Iris pigment epithelial cell (primary cell): ENCODE measurements at regions not wholly inside any gene's neighbourhood (a gene's known extent, or its start where the extent isn't known, plus 50 kb on each side); places are given as distances from the start of the nearest gene placed in this dataset.
"Not testable (repeated sequence)": the region's sequence is repeated elsewhere in the genome, so short reads cannot be mapped to it uniquely, and the experiment has no call there.

Experiments
- DNase-seq: peaks from one replicate; pipeline ENCODE4 v3.0.0-alpha.2; 2011; ENCODE audit warnings: low read depth

DNA sequence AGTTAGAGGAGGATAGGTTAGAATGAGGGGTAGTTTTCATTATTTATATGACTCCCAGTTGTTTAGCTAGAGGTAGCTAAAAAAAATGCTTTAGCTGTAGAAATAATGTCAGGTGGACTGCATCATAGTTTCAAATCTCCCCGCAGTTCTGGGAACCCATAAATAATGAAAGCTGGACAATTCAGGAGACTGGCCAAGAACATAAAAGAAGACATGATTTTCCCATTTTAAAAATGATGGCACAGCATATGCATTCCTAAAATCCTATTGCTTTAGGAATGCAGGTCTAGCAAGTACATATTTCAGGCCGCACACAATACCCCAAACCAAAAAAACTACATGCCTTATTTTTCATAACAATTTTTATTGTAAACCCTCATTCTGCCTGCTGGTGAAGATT, 143.3 kb downstream of the CTH start:
- DNase-seq, result no peak

GRCh38 chr1:70556541-70556940, 145.5 kb downstream of the CTH start:
- no peak for DNase-seq

DNA sequence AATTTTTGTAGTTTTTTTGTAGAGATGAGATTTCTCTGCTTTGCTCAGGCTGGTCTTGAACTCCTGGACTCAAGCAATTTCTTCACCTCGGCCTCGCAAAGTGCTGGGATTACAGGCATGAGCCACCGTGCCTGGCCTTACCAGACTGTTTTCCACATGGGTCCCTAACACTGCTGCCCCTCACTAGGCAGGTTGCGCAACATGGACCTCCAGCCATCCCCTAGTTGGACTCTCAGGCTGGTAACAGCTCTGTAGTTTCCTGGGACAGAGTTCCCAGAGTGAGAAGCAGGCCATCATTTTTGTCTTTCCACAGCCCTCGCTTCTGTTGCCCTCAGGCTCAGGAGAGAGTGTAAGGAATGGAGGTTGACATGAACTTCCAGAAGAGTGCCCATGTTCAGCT, 156.1 kb downstream of the CTH start:
- DNase-seq, result no peak

GRCh38 chr1:70571191-70571590, 160.1 kb downstream of the CTH start:
- no peak for DNase-seq

- no peak for DNase-seq
These were observed 162.3 kb downstream of the CTH start for GRCh38 chr1:70573317-70573843.

- no peak for DNase-seq
These were observed 170.6 kb downstream of the CTH start for GRCh38 chr1:70581661-70582060.

- no peak for DNase-seq
These were observed 172.5 kb downstream of the CTH start for GRCh38 chr1:70583522-70583921.

GRCh38 chr1:70586046-70586445, 175.0 kb downstream of the CTH start:
- DNase-seq, result no peak

- DNase-seq, result no peak
These were observed 176.9 kb downstream of the CTH start for GRCh38 chr1:70587872-70588366.

GRCh38 chr1:70593551-70593950, 182.5 kb downstream of the CTH start:
- DNase-seq, result not testable (repeated sequence)

GRCh38 chr1:70608815-70609214, 197.7 kb downstream of the CTH start:
- no peak for DNase-seq

DNA sequence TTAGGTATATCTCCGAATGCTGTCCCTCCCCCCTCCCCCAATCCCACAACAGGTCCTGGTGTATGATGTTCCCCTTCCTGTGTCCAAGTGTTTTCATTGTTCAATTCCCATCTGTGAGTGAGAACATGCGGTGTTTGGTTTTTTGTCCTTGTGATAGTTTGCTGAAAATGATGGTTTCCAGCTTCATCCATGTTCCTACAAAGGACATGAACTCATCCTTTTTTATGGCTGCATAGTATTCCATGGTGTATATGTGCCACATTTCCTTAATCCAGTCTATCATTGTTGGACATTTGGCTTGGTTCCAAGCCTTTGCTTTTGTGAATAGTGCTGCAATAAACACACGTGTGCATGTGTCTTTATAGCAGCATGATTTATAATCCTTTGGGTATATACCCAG, 199.1 kb downstream of the CTH start:
- DNase-seq, result not testable (repeated sequence)

DNA sequence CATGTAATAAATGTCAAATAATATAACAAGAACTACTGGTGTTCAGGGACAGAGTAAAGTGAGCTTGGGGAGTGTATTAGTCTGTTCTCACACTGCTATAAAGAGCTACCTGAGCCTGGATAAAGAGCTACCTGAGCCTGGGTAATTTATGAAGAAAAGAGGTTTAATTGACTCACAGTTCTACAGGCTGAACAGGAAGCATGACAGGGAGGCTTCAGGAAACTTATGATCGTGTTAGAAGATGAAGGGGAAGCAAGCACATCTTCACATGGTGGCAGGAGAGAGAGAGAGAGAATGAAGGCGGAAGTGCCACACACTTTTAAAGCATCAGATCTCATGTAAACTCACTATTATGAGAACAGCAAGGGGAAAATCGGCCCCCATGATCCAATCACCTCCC, 205.9 kb downstream of the CTH start:
- no peak for DNase-seq

GRCh38 chr1:70617728-70618127, 206.7 kb downstream of the CTH start:
- DNase-seq, result no peak

GRCh38 chr1:70627910-70628309, 216.8 kb downstream of the CTH start:
- DNase-seq, result no peak

- DNase-seq, result no peak
These were observed 217.9 kb downstream of the CTH start for GRCh38 chr1:70628973-70629372.

GRCh38 chr1:70633004-70633403, 221.9 kb downstream of the CTH start:
- no peak for DNase-seq

- DNase-seq, result no peak
These were observed 224.8 kb downstream of the CTH start for GRCh38 chr1:70635868-70636267.

DNA sequence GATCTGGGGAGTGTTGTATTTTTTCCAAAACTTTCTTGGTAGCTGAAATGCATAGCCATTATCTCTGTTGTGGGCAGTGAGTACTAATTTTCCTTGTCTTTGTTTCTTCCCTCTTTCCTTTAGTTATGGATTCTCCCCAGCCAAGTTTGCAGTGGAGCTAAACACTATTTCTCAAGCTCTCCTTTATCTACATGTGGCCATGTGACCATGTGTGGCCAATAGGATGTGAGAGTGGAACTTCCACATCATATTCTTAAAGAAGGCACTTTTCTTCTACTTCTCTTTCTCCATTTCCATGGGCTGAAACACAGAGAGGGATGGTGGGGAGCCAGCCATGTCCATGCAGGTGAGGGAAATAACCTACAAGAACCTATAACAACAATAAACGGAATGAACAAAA, 230.8 kb downstream of the CTH start:
- no peak for DNase-seq

- no peak for DNase-seq
These were observed 245.3 kb downstream of the CTH start for GRCh38 chr1:70656361-70656760.

GRCh38 chr1:70659891-70660290, 248.8 kb downstream of the CTH start:
- no peak for DNase-seq

- DNase-seq, result no peak
These were observed 255.5 kb downstream of the CTH start for GRCh38 chr1:70666381-70667140.

DNA sequence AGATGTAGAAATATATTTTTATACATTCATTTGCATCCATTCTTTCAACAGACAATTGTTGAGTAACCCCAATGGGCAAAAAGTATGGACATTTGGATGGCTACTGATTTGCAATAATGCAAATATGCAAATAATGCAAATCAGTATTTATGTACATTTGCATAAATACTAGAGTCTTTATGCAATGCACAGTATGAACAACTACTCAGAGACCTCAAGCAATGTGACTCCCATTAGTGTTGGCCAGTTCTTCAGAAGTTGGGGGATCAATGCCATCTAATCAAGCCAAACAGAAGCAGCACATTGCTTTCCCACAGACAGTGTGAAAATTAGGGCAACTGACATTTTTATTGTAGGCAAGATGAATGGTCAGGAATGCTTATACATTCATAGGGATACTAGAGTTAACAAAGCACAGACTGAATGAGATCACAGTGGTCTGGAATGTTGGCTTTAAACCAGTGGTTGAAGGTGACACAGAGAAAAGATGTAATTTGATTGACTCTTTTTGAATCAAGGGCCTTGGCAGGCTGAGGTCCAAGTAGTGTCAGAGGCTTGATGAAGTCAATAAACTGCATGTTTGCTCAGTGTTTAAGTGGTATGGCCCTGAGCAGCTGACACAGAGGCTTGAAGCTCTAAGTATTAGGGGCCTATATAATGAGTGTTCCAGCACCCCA, 256.6 kb downstream of the CTH start:
- no peak for DNase-seq
